ENCODE measurements at regions not wholly inside any gene's neighbourhood (a gene's known extent, or its start where the extent isn't known, plus 50 kb on each side); places are given as distances from the start of the nearest gene placed in this dataset.

DNA sequence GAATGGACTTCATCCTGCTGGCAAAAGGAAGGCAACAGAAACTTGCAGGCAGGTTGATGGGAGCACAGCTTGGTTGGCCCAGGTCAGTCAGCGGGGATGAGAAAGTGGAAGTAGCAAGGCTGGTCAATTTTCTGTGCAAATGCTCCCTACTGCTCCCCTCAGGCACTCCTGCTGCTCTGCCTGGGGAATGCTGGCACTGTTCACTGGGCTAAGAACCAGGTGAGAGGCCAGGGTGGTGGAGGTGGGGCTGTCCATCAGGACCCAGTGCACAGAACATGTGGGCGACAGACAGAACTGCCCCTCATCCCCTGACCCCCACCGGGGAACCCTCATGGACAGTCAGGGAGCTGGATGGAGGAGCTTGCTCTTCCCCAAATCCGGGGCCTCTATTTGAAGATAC lies 593.1 kb downstream of the IRX1 start:
- ATAC-seq (ENCODE audit: poor library complexity) (no peak), DNase-seq (no peak)
- intact Hi-C loops (cut with DNase I) = no loop called here

DNA sequence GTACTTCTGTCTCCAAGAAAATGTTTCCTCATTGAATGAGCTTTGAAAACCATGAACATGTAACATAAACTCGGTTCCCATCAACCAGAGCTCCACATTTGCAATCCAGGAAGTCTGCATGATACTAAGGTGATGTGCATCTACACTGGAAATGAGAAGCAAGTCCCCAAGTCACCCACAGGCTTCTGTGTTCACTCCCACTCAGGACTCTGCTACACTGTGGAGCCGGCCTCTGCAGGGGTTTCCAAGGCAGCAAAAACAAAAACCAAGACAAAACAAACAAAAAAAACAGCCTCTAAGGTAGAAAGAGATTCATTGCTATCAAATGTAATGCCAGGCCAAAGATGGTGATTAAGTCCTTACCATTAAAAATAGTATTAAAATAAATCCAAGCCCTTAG lies 593.7 kb downstream of the IRX1 start:
- DNase-seq (no peak), ATAC-seq (ENCODE audit: poor library complexity) (no peak)
- intact Hi-C loops (cut with DNase I) = no loop called here

DNA sequence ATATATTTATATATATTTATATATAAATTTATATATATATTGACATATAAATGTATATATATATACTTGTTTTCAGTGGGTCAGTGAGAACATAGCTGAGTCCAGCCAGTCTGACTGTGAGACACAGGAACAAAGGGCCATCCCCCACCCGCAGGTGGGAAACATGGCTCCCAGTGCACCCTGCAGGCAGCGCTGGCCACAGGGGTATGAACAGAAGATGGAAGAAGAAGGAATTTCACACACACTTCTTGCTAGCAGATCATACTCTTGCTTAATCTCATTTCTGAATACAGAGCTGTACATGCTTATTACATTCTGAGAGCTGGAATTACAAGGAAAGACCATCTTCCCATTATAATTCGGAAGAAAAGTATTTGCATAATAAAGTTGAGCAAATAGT lies 595.4 kb downstream of the IRX1 start:
- intact Hi-C loops (cut with DNase I) = no loop called here
- ATAC-seq (ENCODE audit: poor library complexity) = no peak

DNA sequence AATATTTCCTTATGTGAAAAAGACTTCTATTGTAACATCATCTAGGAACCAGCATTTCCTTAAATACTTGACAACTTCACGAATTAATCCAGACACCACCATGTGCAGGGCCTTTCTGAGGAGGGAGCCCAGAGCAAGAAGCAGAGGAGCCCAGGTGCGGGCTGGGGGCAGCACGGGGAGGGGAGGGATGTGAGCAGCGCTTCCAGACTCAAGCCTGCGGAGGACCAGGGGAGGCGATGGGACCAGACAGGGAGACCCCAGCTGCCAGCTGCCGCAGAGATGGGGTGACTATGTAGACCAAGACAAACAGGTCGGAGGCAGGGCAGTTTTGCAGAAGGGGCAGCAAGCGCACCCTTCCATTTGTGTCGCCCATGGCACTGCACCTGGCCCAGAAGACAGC lies 596.1 kb downstream of the IRX1 start:
- no peak for ATAC-seq (ENCODE audit: poor library complexity)
- intact Hi-C loops (cut with DNase I) = no loop called here
- DNase-seq = no peak

More for the DNA sequence above, 595.4 kb downstream of the IRX1 start:
- no peak for DNase-seq

DNA sequence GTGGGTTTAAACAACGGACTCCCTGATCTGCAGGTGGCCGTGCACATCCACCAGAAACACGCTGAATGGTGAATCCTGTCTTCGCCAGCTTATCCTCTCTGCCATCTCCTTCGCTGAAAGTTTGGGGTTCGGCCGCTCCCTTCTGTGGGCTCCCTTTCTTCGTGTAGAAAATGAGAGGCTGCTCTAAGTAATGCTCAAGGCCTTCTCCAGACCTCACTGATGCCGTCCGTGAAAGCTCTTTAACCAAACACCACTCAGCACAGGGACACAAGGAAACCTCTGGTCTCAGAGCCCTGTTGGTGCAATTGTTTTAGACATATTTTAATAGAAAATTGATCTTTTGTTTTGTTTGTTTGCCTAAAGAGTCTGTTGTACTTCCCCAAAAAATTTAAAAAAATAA lies 596.5 kb downstream of the IRX1 start:
- ATAC-seq (ENCODE audit: poor library complexity) = no peak
- intact Hi-C loops (cut with DNase I) = no loop called here

DNA sequence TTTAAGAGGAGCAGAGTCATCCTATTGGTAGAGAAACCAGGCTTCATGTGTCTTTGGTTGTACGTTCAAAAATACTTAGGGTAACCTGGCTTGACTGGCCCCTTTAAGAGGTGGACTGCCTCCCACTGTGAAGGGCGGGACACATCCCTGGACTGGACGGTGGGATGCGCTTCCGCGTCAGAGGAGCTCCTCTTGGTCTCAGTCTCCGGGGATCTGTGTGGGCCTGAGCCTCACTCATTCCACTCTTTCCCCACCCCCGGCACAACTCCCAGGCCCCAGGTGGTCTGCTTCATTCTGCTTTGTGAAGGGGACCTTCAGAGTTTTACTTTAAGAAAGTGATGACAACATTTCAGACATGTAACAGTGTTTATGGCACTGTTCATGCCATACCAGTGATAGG lies 601.1 kb downstream of the IRX1 start:
- DNase-seq (no peak), ATAC-seq (ENCODE audit: poor library complexity) (peak; percentile 68)
- intact Hi-C loops (cut with DNase I) = no loop called here

More for the DNA sequence above, 596.5 kb downstream of the IRX1 start:
- DNase-seq = no peak

DNA sequence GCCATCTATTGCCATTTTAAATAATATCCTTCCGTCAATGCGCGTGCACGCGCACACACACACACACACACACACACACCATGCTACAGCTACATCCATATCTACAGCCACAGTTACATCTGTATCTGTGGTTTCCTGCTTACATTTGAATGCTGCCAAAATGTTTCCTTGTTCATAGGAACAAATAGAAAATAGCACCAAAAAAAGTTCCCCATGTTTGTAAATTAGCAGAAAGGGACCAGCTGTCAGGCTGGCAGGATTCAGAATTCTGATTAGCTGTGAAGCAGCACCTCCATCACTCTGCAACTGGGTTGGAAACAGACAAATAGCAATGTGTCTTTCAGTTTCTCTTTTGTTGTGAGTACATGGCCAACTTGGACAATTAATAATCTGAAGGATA lies 601.5 kb downstream of the IRX1 start:
- peak; percentile 62 for ATAC-seq (ENCODE audit: poor library complexity)
- no peak for DNase-seq
- intact Hi-C loops (cut with DNase I) = no loop called here

DNA sequence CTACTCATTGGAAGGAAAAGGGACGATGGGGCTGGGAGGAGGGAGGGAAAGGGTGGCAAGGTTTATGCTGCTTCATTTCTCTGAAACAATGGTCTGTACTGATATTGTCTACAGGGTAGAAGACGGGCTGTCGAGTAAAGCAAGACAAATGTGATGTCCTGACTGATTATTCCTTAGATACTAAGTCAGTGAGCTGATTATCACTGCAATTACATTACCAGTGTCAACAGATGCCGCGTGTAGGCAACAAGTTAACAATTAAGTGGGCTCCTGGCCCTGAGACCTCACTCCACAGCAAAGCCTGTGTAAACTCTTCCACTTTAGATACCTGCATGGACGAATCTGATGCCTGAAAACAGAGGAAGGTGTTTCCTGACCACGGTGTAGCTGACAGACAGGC lies 602.8 kb downstream of the IRX1 start:
- intact Hi-C loops (cut with DNase I) = no loop called here
- DNase-seq = no peak
- no peak for ATAC-seq (ENCODE audit: poor library complexity)

DNA sequence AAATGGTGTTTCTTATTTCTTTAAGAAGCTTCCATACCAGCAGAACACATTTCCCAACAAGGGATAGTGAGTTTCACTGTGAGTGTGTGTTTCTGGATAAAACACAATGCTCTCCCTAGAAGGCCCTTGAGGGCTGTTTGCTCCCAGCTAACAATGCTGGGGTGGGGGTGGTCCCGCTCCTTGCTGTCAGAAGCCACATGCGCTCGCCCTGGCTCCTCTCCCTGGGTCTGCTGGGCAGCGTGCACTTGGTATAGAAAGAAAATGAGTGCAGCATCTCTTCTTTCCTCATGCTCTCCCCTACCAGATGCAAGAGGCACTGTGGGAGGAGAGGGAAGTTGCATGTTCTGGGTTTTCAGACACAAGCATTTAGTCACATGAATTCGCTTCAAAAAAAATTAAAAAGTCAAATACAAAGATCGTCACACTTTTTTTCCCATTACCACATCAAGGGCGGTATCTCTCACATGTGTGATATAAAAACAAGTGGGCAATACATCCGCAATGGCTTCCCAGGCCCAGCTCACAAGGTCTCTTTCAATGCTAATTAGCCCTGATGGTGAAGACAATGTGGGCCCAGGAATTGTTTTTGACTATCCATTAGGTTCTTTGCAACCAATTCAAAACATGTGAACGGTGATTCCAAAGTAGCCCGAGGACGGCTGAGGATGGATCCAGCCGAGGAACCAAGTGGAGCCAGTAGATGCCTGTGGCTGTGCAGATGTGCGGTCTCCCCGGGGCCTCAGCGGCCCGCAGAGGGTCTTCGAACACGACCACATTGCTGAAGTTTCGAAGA lies 603.6 kb downstream of the IRX1 start:
- no peak for ATAC-seq (ENCODE audit: poor library complexity)
- DNase-seq = no peak
- intact Hi-C loops (cut with DNase I) = no loop called here

DNA sequence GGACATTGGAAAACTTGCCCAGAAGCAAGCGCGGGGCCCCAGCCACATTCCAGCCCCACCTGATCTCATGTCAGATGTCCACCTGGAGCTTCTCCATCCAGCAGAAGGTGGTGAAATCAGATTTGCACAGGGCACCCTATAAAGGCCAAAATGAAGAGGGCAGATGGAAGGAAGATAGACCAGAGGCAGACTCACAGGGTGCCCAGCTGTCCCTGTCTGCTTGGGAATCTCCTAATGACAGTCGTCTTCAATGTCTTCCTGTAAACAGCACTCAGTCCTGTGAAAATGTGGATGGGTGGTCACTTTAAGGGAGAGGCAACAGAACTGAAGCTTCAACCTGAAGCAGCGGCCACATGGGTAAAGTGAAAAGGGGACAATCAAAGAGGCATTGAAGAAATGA lies 607.5 kb downstream of the IRX1 start:
- DNase-seq = no peak
- ATAC-seq (ENCODE audit: poor library complexity) = no peak
- intact Hi-C loops (cut with DNase I) = no loop called here

DNA sequence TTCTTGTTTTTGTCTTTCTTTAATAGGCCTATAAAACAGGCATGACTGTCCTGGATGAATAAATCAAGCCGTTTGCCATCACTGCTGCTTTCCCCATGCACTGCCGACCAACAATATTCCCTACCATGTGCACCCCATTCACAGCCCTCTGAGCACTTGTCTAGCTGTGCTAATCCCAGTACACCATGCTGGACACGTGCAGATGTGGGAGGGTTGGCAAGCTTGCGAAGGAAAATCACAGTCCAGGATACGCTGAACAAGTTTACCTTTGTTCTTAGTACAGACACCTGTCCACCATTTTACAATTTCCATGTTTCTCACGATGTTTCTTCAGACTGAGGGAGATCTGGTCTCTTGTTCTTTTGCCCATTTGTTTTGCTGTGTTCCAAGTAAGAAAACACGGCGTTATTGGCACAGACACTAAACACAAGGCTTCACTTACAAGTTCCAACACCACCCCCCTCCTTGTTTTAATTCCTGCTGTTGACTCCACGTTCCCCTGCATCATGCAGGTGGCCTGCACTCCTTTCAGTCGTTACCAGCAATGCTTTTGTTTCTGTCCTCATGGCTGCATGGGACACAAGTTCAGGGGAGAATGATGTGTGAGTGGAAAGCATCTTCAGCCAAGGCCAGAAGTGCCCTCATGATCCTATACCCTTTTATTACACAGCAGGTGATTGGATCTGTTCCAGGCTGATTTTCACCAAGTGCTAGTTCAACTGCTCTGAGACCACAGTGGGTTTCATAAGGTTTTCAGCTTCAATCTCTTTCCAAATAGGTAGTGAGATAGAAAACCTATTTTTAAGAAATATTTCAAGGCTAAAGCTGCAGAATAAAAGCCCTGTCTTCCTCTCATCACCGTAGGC lies 608.9 kb downstream of the IRX1 start:
- ATAC-seq (ENCODE audit: poor library complexity) (peak; percentile 34), DNase-seq (no peak)
- intact Hi-C loops (cut with DNase I) = no loop called here

DNA sequence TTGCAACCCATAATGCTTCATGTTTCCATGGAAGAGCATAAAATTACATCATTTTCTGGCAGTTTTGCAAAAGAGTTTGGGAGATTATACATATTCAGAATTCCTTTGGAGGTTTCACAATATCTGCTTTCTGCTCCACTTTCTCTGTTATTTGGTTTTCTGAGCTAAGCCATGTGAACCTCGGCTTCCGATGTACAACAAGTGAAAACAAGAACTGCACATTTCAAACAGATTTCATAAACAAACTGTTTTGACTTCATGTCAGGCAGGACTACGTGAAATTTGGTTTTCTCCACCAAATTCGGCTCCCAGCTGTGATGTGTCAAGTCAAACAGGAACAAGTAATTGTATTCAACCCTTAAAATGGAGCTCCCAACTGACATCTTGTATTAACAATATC lies 609.8 kb downstream of the IRX1 start:
- ATAC-seq (ENCODE audit: poor library complexity) = peak; percentile 70
- intact Hi-C loops (cut with DNase I) = no loop called here

DNA sequence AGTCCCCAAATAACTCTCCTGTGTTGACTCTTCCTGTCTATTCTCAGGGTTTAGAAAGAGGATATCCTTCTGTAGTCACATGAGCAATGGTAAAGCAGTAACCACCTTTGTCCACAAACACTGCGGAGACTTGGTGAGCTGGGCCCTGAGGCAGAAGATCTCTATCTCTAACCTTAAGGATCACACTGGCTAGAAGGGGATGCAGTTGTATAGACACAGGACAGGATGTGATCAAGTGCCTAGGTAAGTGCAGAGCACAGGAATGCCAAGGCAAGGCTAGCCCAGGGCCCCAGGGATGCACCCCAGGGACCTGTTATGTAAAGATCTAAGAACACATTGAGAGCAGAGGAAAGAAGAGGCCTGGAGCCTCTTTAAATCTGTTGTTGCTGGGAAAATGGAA lies 610.5 kb downstream of the IRX1 start:
- no peak for ATAC-seq (ENCODE audit: poor library complexity)
- intact Hi-C loops (cut with DNase I) = no loop called here
- DNase-seq = no peak

More for the DNA sequence above, 609.8 kb downstream of the IRX1 start:
- no peak for DNase-seq

DNA sequence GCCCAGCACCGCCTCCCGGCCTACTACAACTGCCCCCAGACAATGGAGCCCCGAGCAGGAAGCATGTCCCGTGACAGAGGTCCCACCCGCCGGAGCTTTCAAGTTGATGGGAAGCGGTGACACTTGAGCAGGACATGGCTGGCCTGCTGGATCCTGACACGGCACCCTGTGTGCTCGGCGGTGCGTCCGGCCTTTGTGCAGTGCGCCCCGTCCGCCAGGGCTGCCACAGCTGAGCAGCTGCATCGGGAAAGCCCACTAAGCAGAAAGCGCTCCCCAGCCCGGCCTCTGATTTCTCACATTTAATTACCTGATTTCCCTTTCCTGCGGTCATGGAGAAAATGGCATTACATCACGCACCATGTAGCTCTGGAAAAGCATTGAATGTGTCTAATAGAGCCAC lies 611.9 kb downstream of the IRX1 start:
- DNase-seq (no peak), ATAC-seq (ENCODE audit: poor library complexity) (no peak)
- intact Hi-C loops (cut with DNase I) = no loop called here

DNA sequence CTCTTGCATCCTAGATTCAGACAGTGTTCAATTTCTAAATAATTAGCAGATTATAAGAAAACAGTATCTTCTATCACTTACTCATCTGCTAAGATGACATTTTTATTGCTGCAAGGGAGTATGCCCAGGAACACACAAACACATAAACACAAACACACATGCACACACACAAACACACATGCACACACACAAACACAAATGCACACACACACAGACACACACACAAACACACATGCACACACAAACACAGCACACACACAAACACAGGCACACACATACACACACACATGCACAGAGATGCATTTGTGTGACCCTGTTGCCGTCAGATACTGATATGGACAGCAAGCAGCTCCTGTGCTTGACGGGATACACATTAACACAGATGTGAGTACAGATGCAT lies 612.9 kb downstream of the IRX1 start:
- intact Hi-C loops (cut with DNase I) = no loop called here
- no peak for ATAC-seq (ENCODE audit: poor library complexity)
- DNase-seq = no peak

DNA sequence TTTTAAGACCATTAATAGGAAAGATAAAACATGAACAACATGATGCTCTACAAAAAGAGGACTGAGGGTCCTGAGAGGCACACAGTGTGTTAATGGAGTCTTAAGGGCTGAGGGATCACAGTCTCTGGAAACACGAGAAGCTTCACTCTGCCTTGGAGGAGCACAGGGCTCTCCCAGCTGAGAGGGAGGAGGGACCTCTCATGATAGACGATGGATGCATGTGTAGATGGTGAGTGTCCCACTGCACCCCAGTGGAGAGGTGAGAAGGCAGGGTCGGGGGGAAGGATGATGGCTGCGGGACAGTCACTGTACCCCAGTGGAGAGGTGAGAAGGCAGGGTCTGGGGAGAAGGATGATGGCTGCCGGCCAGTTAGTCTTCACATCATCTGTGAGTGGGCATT lies 613.4 kb downstream of the IRX1 start:
- intact Hi-C loops (cut with DNase I) = no loop called here
- DNase-seq (no peak), ATAC-seq (ENCODE audit: poor library complexity) (no peak)

DNA sequence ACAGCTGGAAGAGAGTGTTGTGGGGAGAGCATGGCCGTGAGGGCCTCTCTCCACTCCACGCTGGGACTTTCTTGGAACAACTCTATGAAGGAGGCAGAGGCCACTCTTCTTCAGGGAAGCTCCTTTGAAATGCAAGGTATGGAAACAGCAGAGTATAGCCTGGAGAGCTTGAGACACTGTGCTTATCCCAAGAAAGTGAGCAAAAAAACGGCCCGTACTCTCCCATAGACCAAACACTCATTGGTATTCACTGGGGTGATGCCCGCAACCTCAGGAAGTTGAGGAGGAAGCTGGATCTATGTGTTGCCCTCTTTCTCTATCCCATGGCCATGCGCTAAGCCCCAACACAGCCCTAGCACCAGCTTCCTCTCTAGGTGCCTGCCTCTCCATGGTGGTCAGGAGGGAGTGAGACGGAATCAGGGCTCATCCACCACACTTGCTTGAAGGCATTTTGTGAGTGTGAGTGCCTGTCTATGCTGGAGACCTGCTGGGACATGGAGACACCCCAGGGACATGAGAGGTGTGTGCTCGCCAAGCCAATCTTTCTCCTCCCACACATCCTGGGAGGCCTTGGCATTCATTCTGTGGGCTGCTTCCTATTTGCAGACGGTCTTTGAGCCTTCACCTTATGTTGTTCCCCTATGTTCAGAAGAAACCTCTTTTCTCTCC lies 616.6 kb downstream of the IRX1 start:
- intact Hi-C loops (cut with DNase I) = no loop called here
- no peak for ATAC-seq (ENCODE audit: poor library complexity)
- no peak for DNase-seq

DNA sequence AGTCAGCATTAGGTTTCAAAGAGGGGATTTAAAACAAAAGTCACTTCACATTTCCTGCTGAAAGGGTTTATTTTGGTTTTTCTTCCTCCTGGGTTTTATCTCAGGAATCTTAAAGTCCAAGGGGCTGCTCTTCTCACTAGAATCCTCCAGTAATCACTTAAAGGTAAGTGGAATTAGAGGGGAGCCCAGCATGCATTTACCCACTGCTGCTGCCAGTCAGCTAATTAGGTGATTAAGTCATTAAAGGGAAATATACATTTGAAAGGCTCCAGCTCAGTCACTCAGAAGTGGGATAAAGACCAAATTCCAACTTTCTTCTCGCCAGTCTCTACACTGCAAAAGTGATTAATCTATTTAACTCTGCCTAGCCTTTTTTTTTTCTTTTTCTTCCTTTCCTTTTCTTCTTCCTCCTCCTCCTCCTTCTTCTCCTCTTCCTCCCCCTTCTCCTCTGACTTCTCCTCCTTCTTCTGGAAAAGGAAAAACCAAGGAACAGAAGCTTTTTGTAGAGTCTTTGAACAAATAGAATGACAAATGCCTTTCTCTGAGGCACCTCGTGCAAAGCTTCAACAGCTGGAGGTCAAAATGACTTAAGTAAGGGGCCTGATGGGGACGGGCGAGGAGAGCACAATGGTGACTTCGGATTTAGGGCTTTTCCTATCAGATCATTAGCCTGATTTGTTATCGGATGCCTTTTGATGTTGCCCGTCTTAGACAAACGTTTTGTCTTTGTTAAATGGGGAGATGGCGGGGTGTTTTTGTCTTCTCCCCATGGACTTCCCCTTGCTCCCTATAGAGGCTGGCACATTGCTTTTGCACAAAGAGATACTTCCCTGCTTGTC lies 617.6 kb downstream of the IRX1 start:
- DNase-seq = no peak
- intact Hi-C loops (cut with DNase I) = no loop called here
- ATAC-seq (ENCODE audit: poor library complexity) = no peak

DNA sequence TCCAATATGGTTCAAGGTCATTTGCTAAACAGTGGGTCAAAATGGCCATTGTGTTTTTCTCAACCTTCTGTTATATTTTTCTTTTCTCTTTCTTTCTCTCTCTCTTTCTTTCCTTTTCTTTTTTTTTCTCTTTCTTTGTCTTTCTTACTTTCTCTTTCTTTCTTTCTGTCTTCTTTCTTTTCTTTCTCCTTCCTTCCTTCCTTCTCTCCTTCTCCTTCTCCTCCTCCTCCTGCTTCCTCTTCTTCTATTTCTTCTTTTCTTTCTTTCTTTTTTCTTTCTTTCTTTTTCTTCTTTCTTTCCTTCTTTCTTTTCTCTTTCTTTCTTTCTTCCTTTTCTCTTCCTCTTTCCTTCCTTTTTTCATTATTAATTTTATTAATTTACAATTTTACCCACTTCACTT lies 619.5 kb downstream of the IRX1 start:
- DNase-seq (no peak), ATAC-seq (ENCODE audit: poor library complexity) (no peak)
- intact Hi-C loops (cut with DNase I) = no loop called here
